ENCODE measurements at regions not wholly inside any gene's neighbourhood (a gene's known extent, or its start where the extent isn't known, plus 50 kb on each side); places are given as distances from the start of the nearest gene placed in this dataset.

DNA sequence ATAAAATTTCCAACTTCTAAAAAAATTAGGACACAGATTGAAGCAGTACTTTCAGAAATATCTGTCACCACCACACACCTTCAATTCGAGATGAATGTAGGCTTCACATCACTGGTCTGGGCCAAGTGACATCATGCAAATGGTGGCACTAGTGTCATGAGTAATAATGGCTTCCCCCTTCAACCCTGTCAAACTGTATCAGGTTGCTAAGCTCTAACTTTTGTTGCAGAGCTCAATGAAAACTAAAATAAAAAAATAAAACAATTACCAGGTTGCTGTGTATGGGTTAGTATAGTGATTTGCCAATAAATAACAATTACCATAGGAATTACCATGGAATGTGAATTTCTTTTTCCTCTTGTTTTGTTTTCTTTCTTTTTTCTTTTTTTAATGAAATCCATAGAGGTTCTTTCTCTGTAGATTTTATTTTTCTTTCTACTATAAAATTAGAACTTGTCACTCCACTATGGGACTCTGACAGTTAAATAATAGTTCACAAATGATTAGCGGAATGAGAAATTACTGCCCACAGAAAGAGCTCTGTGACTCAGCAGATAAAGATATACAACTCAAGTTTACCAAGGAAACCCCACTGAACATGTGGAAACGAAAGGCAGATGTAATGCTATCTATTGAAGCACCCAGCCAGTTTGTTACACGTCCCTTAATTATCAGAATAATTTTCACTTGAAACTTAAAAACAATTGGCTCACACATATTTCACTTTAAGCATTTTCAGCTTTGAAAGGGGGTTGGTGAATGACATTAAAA lies 783.8 kb upstream of the WWC1 start:
- DNase-seq, result no peak

- no peak for DNase-seq
Observed at GRCh38 chr5:167509076-167509475, 782.4 kb upstream of the WWC1 start.

- no peak for DNase-seq
Observed at GRCh38 chr5:167511276-167511675, 780.2 kb upstream of the WWC1 start.

- no peak for DNase-seq
Observed at GRCh38 chr5:167512111-167512510, 779.3 kb upstream of the WWC1 start.

DNA sequence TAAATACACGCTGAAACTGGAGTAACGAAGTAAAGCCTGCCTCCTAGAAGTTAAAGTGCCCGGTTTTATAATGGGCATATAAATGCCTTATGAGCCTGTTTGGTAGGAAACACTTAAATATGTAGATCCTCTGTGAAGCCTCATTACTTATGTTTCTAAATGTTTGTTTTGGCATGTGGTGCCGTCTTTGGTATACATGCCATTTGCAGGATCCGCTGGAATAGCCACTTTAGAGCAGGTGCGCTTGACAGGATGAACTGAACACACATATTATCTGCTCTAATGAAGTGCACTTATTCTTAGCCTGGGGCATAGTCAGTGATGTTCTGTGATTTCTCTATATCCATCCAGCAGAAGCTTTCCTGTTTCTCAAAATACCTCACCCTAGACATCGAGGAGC lies 778.1 kb upstream of the WWC1 start:
- no peak for DNase-seq

- DNase-seq, result no peak
Observed at GRCh38 chr5:167514461-167514860, 777.0 kb upstream of the WWC1 start.

GRCh38 chr5:167525004-167525403 lies 766.4 kb upstream of the WWC1 start:
- DNase-seq, result no peak

GRCh38 chr5:167528651-167529050 lies 762.8 kb upstream of the WWC1 start:
- DNase-seq, result no peak

DNA sequence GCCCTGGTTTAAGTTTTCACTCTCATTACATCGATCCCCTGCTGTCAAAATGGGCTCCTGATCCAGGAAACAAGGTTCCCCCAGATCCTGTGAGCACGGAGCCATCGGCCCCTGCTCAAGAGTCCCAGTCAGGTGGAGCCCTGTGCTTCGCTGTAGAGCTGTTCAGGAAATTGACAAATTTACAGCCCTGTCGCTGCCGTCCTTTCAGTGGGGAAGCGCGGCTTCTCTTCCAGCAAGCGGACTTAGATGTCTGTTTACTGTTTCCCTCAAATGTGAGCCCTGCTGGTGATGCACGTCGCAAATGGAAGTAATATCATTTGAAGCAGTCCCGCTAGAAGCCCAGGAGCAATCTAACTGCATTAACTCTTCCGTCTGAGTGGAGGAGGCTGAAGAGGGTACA lies 760.9 kb upstream of the WWC1 start:
- DNase-seq, result no peak

DNA sequence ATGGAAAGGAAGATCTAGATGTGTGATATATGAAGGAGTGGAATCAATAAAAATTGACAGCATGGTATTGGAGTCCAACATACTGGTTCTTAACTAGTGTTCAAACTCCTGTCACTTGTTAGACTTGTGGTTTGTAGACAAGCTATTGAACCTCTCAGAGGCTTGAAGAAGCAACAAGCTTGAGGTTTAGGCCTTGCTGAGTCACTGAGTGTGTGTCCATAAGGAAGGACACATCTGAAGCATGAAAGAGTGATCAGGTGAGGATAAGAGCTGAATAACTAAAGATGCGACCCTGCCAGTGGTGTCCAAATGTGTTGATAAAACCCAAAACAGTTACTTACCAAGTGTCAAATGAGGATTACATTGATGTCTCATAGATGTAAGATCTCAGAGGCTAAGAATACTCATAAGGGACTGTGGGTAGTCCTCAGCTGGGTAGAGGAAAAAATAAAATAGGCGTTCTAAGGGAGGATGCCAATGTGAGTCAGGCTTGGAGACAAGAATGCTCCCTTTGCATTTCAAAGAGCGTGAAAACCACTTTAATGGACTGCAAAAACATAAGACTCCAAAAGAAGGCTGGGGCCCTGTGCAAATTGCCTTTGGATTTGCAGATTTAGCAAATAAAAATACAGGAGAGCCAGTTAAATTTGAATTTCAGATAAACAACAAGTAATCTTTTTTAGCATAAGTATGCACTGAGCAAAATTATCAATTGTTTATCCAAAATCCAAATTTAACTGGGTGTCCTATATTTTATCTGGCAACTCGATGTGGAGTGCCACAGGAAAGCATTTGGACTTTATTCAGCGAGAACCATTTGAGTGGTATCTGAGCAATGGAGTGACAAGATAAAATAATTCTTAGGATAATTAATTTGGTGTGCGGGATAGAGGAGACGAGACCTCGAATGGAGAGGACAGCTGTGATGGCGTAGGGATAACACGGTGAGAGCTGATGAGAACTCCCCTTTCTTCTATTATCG lies 757.3 kb upstream of the WWC1 start:
- no peak for DNase-seq

DNA sequence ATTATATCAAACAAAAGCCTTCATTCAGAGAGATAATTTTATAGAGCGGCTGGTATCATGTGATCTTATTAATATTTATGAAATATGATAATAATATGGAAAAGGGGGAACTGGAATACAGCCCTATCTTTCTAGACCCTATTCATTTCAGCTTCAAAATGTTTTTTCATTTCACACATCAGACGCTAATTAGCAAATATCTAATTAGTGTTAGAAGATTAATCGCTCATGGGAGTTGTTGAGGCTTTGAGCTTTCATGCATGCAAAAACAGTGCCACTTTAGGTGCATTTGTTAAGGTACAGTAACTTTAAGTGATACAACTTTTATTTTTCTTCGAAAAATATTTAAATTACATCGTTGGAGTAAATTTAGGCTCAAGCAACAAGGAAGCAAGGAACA lies 751.7 kb upstream of the WWC1 start:
- no peak for DNase-seq

DNA sequence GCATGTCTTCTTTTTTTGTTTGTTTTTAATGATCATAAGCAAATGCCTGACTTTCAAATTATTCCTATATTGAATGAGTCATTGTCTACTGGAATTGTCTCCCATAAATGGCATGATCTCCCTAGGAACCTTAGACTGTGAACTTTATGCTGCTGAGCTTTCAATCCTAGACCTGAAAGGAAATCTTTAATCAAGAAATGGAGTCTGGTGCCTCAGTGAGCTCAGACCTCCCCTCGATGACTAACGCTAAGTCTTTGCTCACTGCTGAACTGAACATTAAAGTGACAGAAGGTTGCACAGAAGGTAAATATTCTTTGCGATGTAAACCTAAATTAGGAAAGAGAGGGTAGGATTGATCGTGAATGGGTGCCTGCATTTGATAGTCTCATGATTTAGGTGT lies 745.2 kb upstream of the WWC1 start:
- DNase-seq, result no peak

DNA sequence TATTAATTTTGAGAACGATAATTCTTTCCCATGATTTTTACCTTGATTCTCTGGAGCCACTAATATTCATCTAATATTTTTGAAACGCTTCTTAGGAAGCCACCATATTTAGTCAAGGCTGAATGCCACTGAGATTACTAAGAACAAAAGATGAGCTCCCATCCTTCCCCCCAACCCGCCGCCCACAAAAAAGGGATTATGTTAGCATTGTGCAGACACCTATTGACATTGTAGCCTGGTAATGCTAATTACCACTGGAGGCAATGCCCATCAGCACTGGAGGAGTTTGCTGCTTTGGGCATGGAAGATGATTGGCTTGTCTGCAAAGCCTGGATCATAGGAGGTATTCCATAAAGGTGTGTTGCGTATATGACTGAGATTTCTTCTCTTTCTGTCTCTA lies 739.1 kb upstream of the WWC1 start:
- DNase-seq, result no peak

GRCh38 chr5:167553511-167553910 lies 737.9 kb upstream of the WWC1 start:
- no peak for DNase-seq

DNA sequence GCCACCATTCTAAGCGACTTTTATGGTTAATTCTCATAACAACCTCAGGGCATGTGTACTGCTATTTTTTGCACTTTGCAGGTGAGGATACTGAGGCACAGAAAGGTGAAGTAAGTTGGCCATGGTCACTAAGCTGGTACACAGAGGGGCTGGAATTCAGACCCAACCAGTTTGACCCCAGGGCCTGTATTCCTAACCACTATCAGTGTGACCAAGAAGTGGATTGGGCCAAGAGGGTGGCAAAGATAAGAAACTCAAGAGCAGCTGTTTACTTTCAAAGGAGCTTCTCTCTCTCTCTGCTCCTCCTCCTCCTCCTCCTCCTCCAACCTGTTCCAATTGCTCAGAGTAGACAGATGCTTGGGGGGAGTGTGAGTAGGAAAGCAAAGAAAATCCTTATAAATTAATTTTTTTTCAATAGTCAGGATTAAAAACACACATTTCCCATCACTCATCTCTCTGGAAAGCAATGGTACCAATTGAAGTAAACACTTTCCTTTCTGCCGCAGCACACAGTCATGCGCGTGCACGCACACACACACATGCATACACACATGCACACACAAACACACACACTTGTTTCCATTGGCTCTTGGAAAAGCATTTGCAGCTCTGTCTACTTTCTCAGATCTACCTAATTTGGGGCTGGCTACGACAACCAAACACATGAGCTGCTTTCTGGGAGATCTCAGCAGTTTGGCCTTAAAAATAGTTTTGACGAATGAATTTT lies 736.7 kb upstream of the WWC1 start:
- DNase-seq, result no peak

DNA sequence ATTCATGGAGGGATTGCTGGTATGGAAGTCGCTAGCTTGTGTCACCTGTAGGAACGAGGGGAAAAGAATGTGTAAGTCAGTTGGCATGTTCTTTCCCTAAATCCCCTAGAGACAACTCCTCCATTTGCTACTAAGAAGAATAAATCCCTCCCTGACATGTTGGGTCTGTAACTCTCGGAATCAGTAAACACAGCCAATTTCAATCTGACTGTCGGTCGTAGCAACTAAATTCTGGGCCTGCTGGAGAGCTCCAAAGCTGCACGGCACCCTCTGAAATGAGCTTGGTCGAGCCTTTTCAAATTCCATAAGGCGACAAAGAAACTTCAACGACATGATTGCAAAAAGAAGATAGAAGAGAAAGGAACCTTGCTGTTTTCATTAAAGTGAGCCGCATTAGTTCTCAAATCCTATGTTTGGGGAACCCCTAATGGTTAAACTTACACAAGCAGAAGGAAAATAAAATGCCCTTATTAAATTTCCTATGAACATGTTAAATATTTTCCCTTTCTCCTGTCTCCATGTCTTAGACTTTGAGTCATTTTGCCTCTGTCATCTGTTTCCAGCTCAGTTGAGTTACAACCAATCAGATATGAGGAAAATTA lies 735.8 kb upstream of the WWC1 start:
- DNase-seq, result no peak

GRCh38 chr5:167557359-167557758 lies 734.1 kb upstream of the WWC1 start:
- DNase-seq, result no peak

DNA sequence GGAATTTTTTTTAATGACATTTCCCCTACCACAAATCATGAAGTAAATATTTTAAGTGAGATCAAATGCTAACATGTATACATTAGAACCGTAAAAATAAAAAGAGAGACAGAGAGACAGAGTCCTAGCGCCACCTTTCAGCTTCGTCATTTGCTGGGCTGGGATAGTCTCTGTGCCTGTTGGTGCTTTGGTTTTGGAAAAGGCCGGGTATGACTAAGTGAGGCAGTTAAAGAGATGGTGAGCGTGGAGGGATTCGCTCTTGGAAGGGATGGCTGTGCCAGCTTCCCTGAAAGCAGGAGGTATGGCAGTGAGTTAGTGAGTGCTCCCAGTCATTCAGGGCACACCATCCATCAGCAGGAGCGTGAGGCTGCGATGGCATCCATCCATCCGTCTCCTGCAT lies 729.6 kb upstream of the WWC1 start:
- no peak for DNase-seq

DNA sequence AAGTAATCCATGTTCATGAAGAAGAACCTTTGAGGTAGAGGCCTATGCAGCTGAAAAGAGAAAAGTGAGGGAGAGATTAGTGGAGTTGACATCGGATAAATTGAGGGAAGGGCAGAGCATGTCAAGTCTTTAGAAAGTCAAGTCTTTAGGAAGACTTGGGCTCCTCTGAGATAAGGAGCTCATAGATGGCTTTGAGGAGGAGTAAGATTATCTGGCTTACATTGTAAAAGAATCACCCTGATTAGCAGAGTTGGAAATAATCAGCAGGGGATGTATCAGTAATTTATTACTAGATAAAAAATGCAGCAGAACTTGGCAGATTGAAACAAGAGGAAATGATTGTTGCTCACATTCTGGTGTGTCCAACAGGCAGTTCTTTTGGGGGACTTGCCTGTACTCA lies 727.2 kb upstream of the WWC1 start:
- no peak for DNase-seq

DNA sequence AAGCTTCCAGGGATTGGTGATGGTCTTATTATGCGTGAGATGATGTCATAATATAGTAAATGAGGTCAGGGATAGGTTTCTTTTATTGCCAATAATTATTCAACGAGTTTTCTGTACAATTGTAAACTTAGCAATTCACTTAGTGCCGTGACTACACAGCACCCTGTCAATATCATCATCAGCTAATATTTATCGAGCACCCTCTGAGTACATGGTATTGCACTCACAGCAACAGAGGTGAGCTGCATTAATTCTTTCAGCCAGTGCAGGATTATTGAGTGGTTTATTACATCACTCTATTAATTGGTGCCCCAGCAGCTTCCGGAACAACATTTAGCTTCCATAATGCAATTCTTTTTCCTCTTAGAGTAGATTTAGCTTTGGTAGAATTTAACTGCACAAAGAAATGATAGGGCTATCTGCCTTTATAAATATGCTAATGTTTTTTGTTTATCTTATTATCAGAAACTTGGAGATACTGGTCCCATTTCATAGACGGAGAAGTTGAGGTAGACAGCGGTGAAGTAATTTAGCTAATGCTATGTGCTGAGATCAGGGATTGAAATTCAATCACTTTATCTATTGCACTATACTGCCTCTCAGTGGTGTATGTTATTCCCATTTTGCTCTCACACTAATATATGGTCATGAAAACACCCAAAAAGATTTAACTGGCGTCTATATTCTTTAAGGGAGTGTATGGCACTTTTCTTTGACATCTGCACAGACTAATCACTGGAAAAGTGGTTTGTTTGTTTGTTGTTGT lies 726.1 kb upstream of the WWC1 start:
- no peak for DNase-seq

DNA sequence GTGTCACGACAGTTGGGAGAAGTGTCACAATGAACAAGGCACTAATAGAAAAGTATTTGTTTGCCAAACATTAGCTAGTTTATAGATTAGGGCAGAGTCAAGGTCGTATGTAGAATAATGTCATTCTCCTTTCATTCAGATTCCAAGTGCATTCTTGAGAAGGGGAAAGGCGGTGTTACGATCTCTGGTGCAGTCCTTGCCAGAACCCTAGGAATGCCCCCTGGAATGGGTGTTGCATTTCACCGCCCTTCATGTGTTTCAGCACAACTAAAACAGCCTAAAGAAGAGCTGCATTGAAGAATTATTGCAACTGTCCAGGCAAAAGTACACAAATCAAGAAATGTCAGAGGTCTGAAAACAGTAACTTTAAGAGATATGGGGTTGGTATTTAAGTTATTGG lies 721.0 kb upstream of the WWC1 start:
- DNase-seq, result no peak

GRCh38 chr5:167571824-167572223 lies 719.6 kb upstream of the WWC1 start:
- DNase-seq, result no peak
